K562 (cell line): ENCODE measurements at regions not wholly inside any gene's neighbourhood (a gene's known extent, or its start where the extent isn't known, plus 50 kb on each side); places are given as distances from the start of the nearest gene placed in this dataset.

ENCODE experiments used
- DNMT1 ChIP-seq: fragments of 450-650 bp; IDR thresholded peaks from 2 replicates; pipeline ENCODE4 v1.6.1; 2016; ENCODE audit warnings: antibody characterized with exemption, mild to moderate bottlenecking
- PREB ChIP-seq: sonication (generic); formaldehyde crosslinking; IDR thresholded peaks from 2 replicates; pipeline ENCODE4 v1.8.1; 2023; ENCODE audit warnings: mild to moderate bottlenecking, missing genetic modification reagents
- SP2 ChIP-seq: IDR thresholded peaks from 2 replicates; pipeline ENCODE4 v1.6.1; 2011; ENCODE audit warnings: mild to moderate bottlenecking, low read depth, low read length, moderate library complexity; ENCODE audit not compliant: poor library complexity, severe bottlenecking; ENCODE audit errors: extremely low read depth
- TCF7L2 ChIP-seq: fragments of 150-350 bp; IDR thresholded peaks from 2 replicates; pipeline ENCODE4 v1.6.1; 2016; ENCODE audit warnings: low read depth, mild to moderate bottlenecking, low read length, moderate library complexity
- ZNF224 ChIP-seq: sonication (generic); formaldehyde crosslinking; IDR thresholded peaks from 2 replicates; pipeline ENCODE4 v1.8.0; 2022; ENCODE audit warnings: mild to moderate bottlenecking, missing genetic modification reagents

GRCh38 chr14:27199272-27199671 lies 601.4 kb upstream of the NOVA1 start:
- no peak for TF ChIP-seq PREB
- no peak for TF ChIP-seq DNMT1
- TF ChIP-seq SP2, result no peak
- no peak for TF ChIP-seq ZNF224
- no peak for TF ChIP-seq TCF7L2
